H1 (cell line): ENCODE measurements at regions not wholly inside any gene's neighbourhood (a gene's known extent, or its start where the extent isn't known, plus 50 kb on each side); places are given as distances from the start of the nearest gene placed in this dataset.

ENCODE experiments used
- CTCF ChIA-PET: fragments of 300-600 bp; sonication (Branson Sonifier 250); formaldehyde crosslinking; loops from one replicate; lab custom pipeline; 2021; ENCODE audit not compliant: partially characterized antibody; lab: Charles Lee
- POLR2A ChIA-PET: fragments of 300-600 bp; sonication (Branson Sonifier 250); formaldehyde crosslinking; loops from one replicate; lab custom pipeline; 2021; ENCODE audit warnings: inconsistent platforms; ENCODE audit not compliant: partially characterized antibody; lab: Charles Lee
- DNase-seq, 2 experiments: peaks; one replicate each; pipeline versions ENCODE4 v3.0.0 to v3.0.0-alpha.2; 2010 to 2022; ENCODE audit warnings: low spot score in 2 of 2, low read depth in 1 of 2, mixed read lengths in 1 of 2
- FAIRE-seq: peaks from 2 replicates; lab custom pipeline; 2011; peaks lifted over from hg19 to GRCh38; lab: Jason Lieb, UNC
- H2AFZ ChIP-seq: 2 replicates; pipeline ENCODE4 v1.8.1; 2012; ENCODE audit warnings: low read length, inconsistent platforms
- H2AK5ac ChIP-seq: 2 replicates; pipeline ENCODE4 v1.6.1; 2013; ENCODE audit warnings: low read depth, low read length
- H2BK120ac ChIP-seq: replicated peaks from 2 replicates; pipeline ENCODE3; 2013; ENCODE audit warnings: low read depth, low read length, inconsistent platforms
- H2BK12ac ChIP-seq: 2 replicates; pipeline ENCODE4 v1.6.1; 2013; ENCODE audit warnings: low read depth, low read length
- H2BK15ac ChIP-seq: 2 replicates; pipeline ENCODE4 v1.6.1; 2013; ENCODE audit warnings: low read length
- H2BK20ac ChIP-seq: 2 replicates; pipeline ENCODE4 v1.6.1; 2013; ENCODE audit warnings: low read length
- H2BK5ac ChIP-seq: 2 replicates; pipeline ENCODE4 v1.6.1; 2013; ENCODE audit warnings: low read depth, low read length
- H3K14ac ChIP-seq: 2 replicates; pipeline ENCODE4 v1.6.1; 2013; ENCODE audit warnings: inconsistent platforms; ENCODE audit not compliant: insufficient read length
- H3K18ac ChIP-seq: 2 replicates; pipeline ENCODE4 v1.6.1; 2013; ENCODE audit warnings: low read length; ENCODE audit errors: extremely low read depth
- H3K23ac ChIP-seq: 2 replicates; pipeline ENCODE4 v1.6.1; 2013; ENCODE audit warnings: inconsistent platforms; ENCODE audit not compliant: insufficient read length
- H3K23me2 ChIP-seq: 2 replicates; pipeline ENCODE4 v1.6.1; 2013; ENCODE audit warnings: low read depth, low read length
- H3K27ac ChIP-seq: 2 replicates; pipeline ENCODE4 v1.6.1; 2011; ENCODE audit warnings: low read depth, low read length, inconsistent platforms
- H3K27me3 ChIP-seq, 4 experiments: replicated peaks in 1 of 4; 1 replicate in 1 of 4; 2 replicates in 3 of 4; pipeline versions ENCODE4 v1.6.1 to v1.8.1; 2011 to 2013; ENCODE audit warnings: low read length in 3 of 4, mild to moderate bottlenecking in 3 of 4, inconsistent platforms in 2 of 4, mixed read lengths in 2 of 4, moderate library complexity in 1 of 4; ENCODE audit not compliant: control insufficient read depth in 3 of 4, insufficient read depth in 3 of 4; ENCODE audit errors: extremely low read depth in 1 of 4
- H3K36me3 ChIP-seq, 4 experiments: 2 replicates each; pipeline versions ENCODE4 v1.6.1 to v1.8.1; 2011 to 2013; ENCODE audit warnings: mild to moderate bottlenecking in 4 of 4, low read length in 3 of 4, moderate library complexity in 2 of 4, control low read depth in 1 of 4, inconsistent platforms in 1 of 4; ENCODE audit not compliant: insufficient read depth in 4 of 4, control insufficient read depth in 2 of 4
- H3K4ac ChIP-seq: replicated peaks from 2 replicates; pipeline ENCODE3; 2013; ENCODE audit warnings: low read length, low read depth, mixed read lengths, inconsistent platforms; ENCODE audit not compliant: insufficient read length
- H3K4me1 ChIP-seq, 4 experiments: replicated peaks in 1 of 4; 1 replicate in 1 of 4; 2 replicates in 3 of 4; pipeline versions ENCODE4 v1.6.1 to v1.8.1; 2011 to 2013; ENCODE audit warnings: low read length in 3 of 4, inconsistent platforms in 2 of 4, mixed read lengths in 1 of 4; ENCODE audit not compliant: insufficient read depth in 4 of 4, control insufficient read depth in 3 of 4
- H3K4me2 ChIP-seq, 2 experiments: 2 replicates each; pipeline versions ENCODE4 v1.6.1 to v1.8.1; 2011 to 2013; ENCODE audit warnings: low read depth in 2 of 2, low read length in 2 of 2, control low read depth in 1 of 2, inconsistent platforms in 1 of 2, mild to moderate bottlenecking in 1 of 2; ENCODE audit not compliant: insufficient read depth in 1 of 2
- H3K4me3 ChIP-seq, 4 experiments: fragments of 200-600, 300-600 bp in 1 of 4; sonication (generic), shearing (Covaris generic), sonication (Bioruptor Twin) in 1 of 4; 2 replicates each; pipeline versions ENCODE4 v1.5.1 to v1.8.1; 2011 to 2016; ENCODE audit warnings: low read length in 4 of 4, low read depth in 3 of 4, control low read depth in 2 of 4, inconsistent platforms in 2 of 4, mild to moderate bottlenecking in 2 of 4, mixed read lengths in 1 of 4, moderate library complexity in 1 of 4; ENCODE audit not compliant: insufficient read depth in 2 of 4; ENCODE audit errors: extremely low read depth in 1 of 4
- H3K56ac ChIP-seq: replicated peaks from 2 replicates; pipeline ENCODE3; 2013; ENCODE audit warnings: low read depth, mild to moderate bottlenecking, mixed read lengths, low read length, inconsistent platforms; ENCODE audit not compliant: insufficient read length
- H3K79me1 ChIP-seq: 2 replicates; pipeline ENCODE4 v1.6.1; 2013; ENCODE audit warnings: low read depth, low read length, control low read depth
- H3K79me2 ChIP-seq, 2 experiments: 2 replicates each; pipeline versions ENCODE4 v1.6.1 to v1.8.1; 2012 to 2013; ENCODE audit warnings: low read length in 2 of 2, mild to moderate bottlenecking in 2 of 2, inconsistent platforms in 1 of 2; ENCODE audit not compliant: insufficient read depth in 2 of 2, control insufficient read depth in 1 of 2
- H3K9ac ChIP-seq, 4 experiments: replicated peaks in 1 of 4; 1 replicate in 1 of 4; 2 replicates in 3 of 4; pipeline versions ENCODE4 v1.6.1 to v1.8.1; 2011 to 2013; ENCODE audit warnings: low read depth in 3 of 4, low read length in 3 of 4, control low read depth in 2 of 4, mild to moderate bottlenecking in 2 of 4, moderate library complexity in 2 of 4, inconsistent platforms in 1 of 4; ENCODE audit errors: extremely low read depth in 1 of 4
- H3K9me3 ChIP-seq, 2 experiments: 2 replicates each; pipeline versions ENCODE4 v1.6.1 to v1.8.1; 2012 to 2013; ENCODE audit warnings: mild to moderate bottlenecking in 2 of 2, moderate library complexity in 2 of 2, control low read depth in 1 of 2, inconsistent platforms in 1 of 2, low read depth in 1 of 2, low read length in 1 of 2, mixed read lengths in 1 of 2; ENCODE audit not compliant: insufficient read depth in 2 of 2
- H4K20me1 ChIP-seq, 2 experiments: replicated peaks in 1 of 2; 2 replicates each; pipeline versions ENCODE3 to v1.8.1; 2011 to 2013; ENCODE audit warnings: inconsistent platforms in 2 of 2, low read length in 2 of 2, mild to moderate bottlenecking in 1 of 2; ENCODE audit not compliant: insufficient read depth in 2 of 2, control insufficient read depth in 1 of 2
- H4K5ac ChIP-seq: 2 replicates; pipeline ENCODE4 v1.6.1; 2013; ENCODE audit warnings: low read length, low read depth, mixed read lengths, inconsistent platforms; ENCODE audit not compliant: insufficient read length
- H4K8ac ChIP-seq: 2 replicates; pipeline ENCODE4 v1.8.0; 2013; ENCODE audit warnings: mild to moderate bottlenecking, moderate library complexity, low read length, inconsistent platforms; ENCODE audit not compliant: insufficient read depth; ENCODE audit errors: extremely low read depth
- H4K91ac ChIP-seq: replicated peaks from 2 replicates; pipeline ENCODE3; 2013; ENCODE audit warnings: low read length, mixed read lengths, inconsistent platforms; ENCODE audit not compliant: insufficient read length
- CEBPB ChIP-seq: IDR thresholded peaks from 2 replicates; pipeline ENCODE4 v1.6.1; 2012; ENCODE audit warnings: low read depth, low read length
- CHD1 ChIP-seq: IDR thresholded peaks from 2 replicates; pipeline ENCODE4 v1.6.1; 2012; ENCODE audit warnings: low read depth, low read length, improper control_type of control experiment
- CTBP2 ChIP-seq: IDR thresholded peaks from 2 replicates; pipeline ENCODE4 v1.7.0; 2011; ENCODE audit warnings: borderline replicate concordance, mild to moderate bottlenecking, moderate library complexity, mixed read lengths, low read length; ENCODE audit not compliant: insufficient read depth, insufficient read length
- EP300 ChIP-seq, 2 experiments: IDR thresholded peaks; 1 replicate in 1 of 2; 2 replicates in 1 of 2; pipeline ENCODE4 v1.6.1; 2011 to 2012; ENCODE audit warnings: low read depth in 2 of 2, low read length in 2 of 2, mild to moderate bottlenecking in 2 of 2, borderline replicate concordance in 1 of 2, inconsistent platforms in 1 of 2, moderate library complexity in 1 of 2
- GTF2F1 ChIP-seq: IDR thresholded peaks from 2 replicates; pipeline ENCODE4 v1.6.1; 2012; ENCODE audit warnings: low read depth, low read length, improper control_type of control experiment, borderline replicate concordance
- TEAD4 ChIP-seq: IDR thresholded peaks from 2 replicates; pipeline ENCODE4 v1.6.1; 2012; ENCODE audit warnings: low read depth, low read length, inconsistent platforms, mixed read lengths
- ZNF274 ChIP-seq: IDR thresholded peaks from 2 replicates; pipeline ENCODE4 v1.7.0; 2012; ENCODE audit warnings: low read length, borderline replicate concordance; ENCODE audit errors: extremely low read depth
- WGBS, 2 experiments: shearing (Covaris generic) in 1 of 2; methylation state at CpG; one replicate each; pipeline versions ENCODE4 v1.1.6 to v1.1.7; 2013 to 2015; ENCODE audit warnings: low lambda C conversion rate in 2 of 2, mixed read lengths in 2 of 2, inconsistent platforms in 1 of 2, low coverage in 1 of 2, missing lambda C conversion rate in 1 of 2; ENCODE audit not compliant: insufficient replicate concordance in 2 of 2, insufficient coverage in 1 of 2, insufficient read length in 1 of 2; ENCODE audit errors: extremely low coverage in 1 of 2, missing lambda C conversion rate in 1 of 2; 5-methylcytosine and 5-hydroxymethylcytosine counted together

DNA sequence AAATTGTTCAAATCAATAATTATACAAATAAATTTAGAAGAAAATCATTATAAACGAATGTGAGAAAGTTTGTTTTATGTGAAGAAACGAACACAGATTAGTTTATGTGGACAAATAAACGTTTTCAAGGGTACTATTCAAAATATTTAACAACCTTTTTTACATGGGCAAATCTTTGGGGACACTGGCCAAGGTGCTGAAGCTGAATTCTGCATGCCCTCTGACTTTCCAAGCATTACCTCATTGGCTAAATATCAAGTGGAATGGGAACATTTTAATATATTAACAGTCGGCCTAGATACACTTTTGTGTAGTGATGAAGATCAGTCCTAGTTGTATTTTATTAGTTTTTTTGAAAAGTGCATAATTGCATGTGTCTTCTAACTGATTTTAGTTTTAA, 636.4 kb upstream of the DPPA4 start:
- ChIA-PET POLR2A (no interaction called here), CTCF (no interaction called here)
- H3K4me3 ChIP-seq = no peak overlapping the region
- no peaks in the 10 kb centered on the region for H3K4me1 ChIP-seq
- WGBS, 2 experiments = 90 to 100% methylated on average over 2 to 4 of the region's 4 CpGs
- H4K8ac ChIP-seq = no peak overlapping the region
- H3K18ac ChIP-seq = no peak overlapping the region
- H4K5ac ChIP-seq = no peak overlapping the region
- no peak overlapping the region for H2BK15ac ChIP-seq
- DNase-seq = no peak
- no peaks in the 10 kb centered on the region for H3K36me3 ChIP-seq
- H3K9ac ChIP-seq = no peak overlapping the region
- H2AK5ac ChIP-seq = no peak overlapping the region
- H3K56ac ChIP-seq = no peak overlapping the region
- no peak overlapping the region for H4K91ac ChIP-seq
- H3K79me2 ChIP-seq = no peaks in the 10 kb centered on the region
- no peak overlapping the region for H2BK120ac ChIP-seq
- no peaks in the 10 kb centered on the region for H3K27me3 ChIP-seq
- H2BK20ac ChIP-seq = no peak overlapping the region
- H3K4me2 ChIP-seq = no peak overlapping the region
- H4K20me1 ChIP-seq = no peaks in the 10 kb centered on the region
- no peak for FAIRE-seq
- H3K79me1 ChIP-seq = no peaks in the 10 kb centered on the region
- no peak overlapping the region for H3K14ac ChIP-seq
- no peak overlapping the region for H2AFZ ChIP-seq
- H3K4ac ChIP-seq = no peak overlapping the region
- TF ChIP-seq ZNF274 (no peak), TEAD4 (no peak), CTBP2 (no peak), EP300 (IDR thresholded peaks at IDR 0.05; ENCODE audit: borderline replicate concordance in 1 of 2, low read depth in 2 of 2, low read length in 2 of 2) (no peak), CEBPB (no peak), CHD1 (no peak), GTF2F1 (no peak)
- H3K9me3 ChIP-seq = 0 out of 4 replicates have a peak, but pooled peaks cover 0 to 3% of the 10 kb centered on the region in 2 experiments
- no peak overlapping the region for H2BK12ac ChIP-seq
- H2BK5ac ChIP-seq = no peak overlapping the region
- no peak overlapping the region for H3K23ac ChIP-seq
- no peak overlapping the region for H3K27ac ChIP-seq
- no peaks in the 10 kb centered on the region for H3K23me2 ChIP-seq
